Endothelial cell of umbilical vein (primary cell): ENCODE measurements at regions not wholly inside any gene's neighbourhood (a gene's known extent, or its start where the extent isn't known, plus 50 kb on each side); places are given as distances from the start of the nearest gene placed in this dataset.

Source experiments
- BruUV-seq: library from RNA; stranded (reverse); fragments of 400-500 nt; replicated peaks from 2 replicates; lab custom pipeline; 2021; lab: Mats Ljungman, UMichigan
- CTCF ChIA-PET: fragments of 300-600, 350-600 bp; sonication (Branson Sonifier 250); formaldehyde crosslinking; loops from one replicate; lab custom pipeline; 2021; ENCODE audit warnings: antibody characterized with exemption, inconsistent platforms; lab: Charles Lee
- POLR2A ChIA-PET: fragments of 300-600, 350-600 bp; sonication (Branson Sonifier 250); formaldehyde crosslinking; loops from one replicate; lab custom pipeline; 2021; ENCODE audit warnings: antibody characterized with exemption, inconsistent platforms; lab: Charles Lee
- DNase-seq: peaks from one replicate; pipeline ENCODE4 v3.0.0-alpha.2; 2011; ENCODE audit warnings: low read depth, low spot score
- FAIRE-seq: peaks from 2 replicates; lab custom pipeline; 2011; peaks lifted over from hg19 to GRCh38; lab: Jason Lieb, UNC
- H2AFZ ChIP-seq: 2 replicates; pipeline ENCODE4 v1.6.0; 2012; ENCODE audit warnings: low read depth, low read length, control low read depth, inconsistent platforms
- H3K27ac ChIP-seq: 2 replicates; pipeline ENCODE4 v1.5.1; 2011; ENCODE audit warnings: low read depth, mild to moderate bottlenecking, control low read depth, low read length, moderate library complexity; ENCODE audit not compliant: insufficient read depth
- H3K27me3 ChIP-seq, 2 experiments: 2 replicates each; pipeline versions ENCODE4 v1.6.0 to v1.6.1; 2011; ENCODE audit warnings: low read length in 2 of 2, mixed read lengths in 1 of 2; ENCODE audit not compliant: control insufficient read depth in 2 of 2, insufficient read depth in 2 of 2
- H3K36me3 ChIP-seq, 2 experiments: 2 replicates in 1 of 2; 3 replicates in 1 of 2; pipeline ENCODE4 v1.5.1; 2011; ENCODE audit warnings: low read length in 2 of 2, mild to moderate bottlenecking in 1 of 2, moderate library complexity in 1 of 2; ENCODE audit not compliant: control insufficient read depth in 2 of 2, insufficient read depth in 2 of 2; ENCODE audit errors: extremely low read depth in 1 of 2
- H3K4me1 ChIP-seq: 3 replicates; pipeline ENCODE4 v1.5.1; 2011; ENCODE audit warnings: mild to moderate bottlenecking, low read length; ENCODE audit not compliant: control insufficient read depth, insufficient read depth; ENCODE audit errors: extremely low read depth
- H3K4me2 ChIP-seq: 2 replicates; pipeline ENCODE4 v1.6.1; 2011; ENCODE audit warnings: low read length, control low read depth, mixed read lengths; ENCODE audit not compliant: insufficient read depth
- H3K4me3 ChIP-seq, 3 experiments: fragments of 200-600 bp in 1 of 3; sonication (generic), shearing (Covaris generic) in 1 of 3; replicated peaks in 1 of 3; 2 replicates each; pipeline ENCODE4 v1.5.1; 2011 to 2016; ENCODE audit warnings: control low read depth in 3 of 3, low read length in 3 of 3, mild to moderate bottlenecking in 2 of 3, inconsistent platforms in 1 of 3, low read depth in 1 of 3, moderate library complexity in 1 of 3; ENCODE audit not compliant: insufficient read depth in 1 of 3
- H3K79me2 ChIP-seq: 2 replicates; pipeline ENCODE4 v1.6.0; 2012; ENCODE audit warnings: low read length, inconsistent platforms; ENCODE audit not compliant: control insufficient read depth, insufficient read depth
- H3K9ac ChIP-seq: replicated peaks from 2 replicates; pipeline ENCODE3; 2011; ENCODE audit warnings: low read length, control low read depth; ENCODE audit not compliant: insufficient read depth; ENCODE audit errors: extremely low read depth
- H3K9me1 ChIP-seq: replicated peaks from 3 replicates; pipeline ENCODE4 v1.6.0; 2011; ENCODE audit warnings: mild to moderate bottlenecking, low read length; ENCODE audit not compliant: control insufficient read depth, insufficient read depth; ENCODE audit errors: extremely low read depth
- H3K9me3 ChIP-seq: replicated peaks from 2 replicates; pipeline ENCODE4 v1.5.1; 2012; ENCODE audit warnings: low read length, inconsistent platforms; ENCODE audit not compliant: control insufficient read depth, insufficient read depth
- H4K20me1 ChIP-seq: replicated peaks from 2 replicates; pipeline ENCODE3; 2011; ENCODE audit warnings: mild to moderate bottlenecking, low read length; ENCODE audit not compliant: control insufficient read depth, insufficient read depth; ENCODE audit errors: extremely low read depth
- FOS ChIP-seq: IDR thresholded peaks from 2 replicates; pipeline ENCODE4 v1.6.1; 2011; ENCODE audit warnings: mild to moderate bottlenecking, low read length, moderate library complexity, borderline replicate concordance; ENCODE audit not compliant: insufficient read depth
- GATA2 ChIP-seq: IDR thresholded peaks from 2 replicates; pipeline ENCODE4 v1.7.0; 2011; ENCODE audit warnings: low read depth, mild to moderate bottlenecking, moderate library complexity, mixed read lengths, low read length; ENCODE audit not compliant: insufficient read length, insufficient read depth
- JUN ChIP-seq: IDR thresholded peaks from 2 replicates; pipeline ENCODE4 v1.6.1; 2011; ENCODE audit warnings: borderline replicate concordance, low read depth; ENCODE audit not compliant: insufficient read length, insufficient read depth
- MYC ChIP-seq: IDR thresholded peaks from one replicate; pipeline ENCODE4 v1.6.1; 2011; ENCODE audit warnings: mild to moderate bottlenecking, low read depth, low read length
- POLR2A ChIP-seq: IDR thresholded peaks from 2 replicates; pipeline ENCODE4 v1.6.1; 2012; ENCODE audit warnings: low read depth, mild to moderate bottlenecking, control low read depth, low read length
- POLR2AphosphoS5 ChIP-seq: IDR thresholded peaks from 2 replicates; pipeline ENCODE4 v1.6.1; 2012; ENCODE audit warnings: low read depth, mild to moderate bottlenecking, control low read depth, low read length, moderate library complexity; ENCODE audit not compliant: insufficient read depth
- dilution Hi-C: fragments of 300-500 bp; cut with MboI; formaldehyde crosslinking; loops from one replicate; pipeline ENCODE4 v1.15.0; 2019; ENCODE audit warnings: low sequenced_read_pairs; ENCODE audit not compliant: extremely low pct_ligation_motif_present
- intact Hi-C: fragments of 100-400 bp; cut with micrococcal nuclease; formaldehyde crosslinking; loops from one replicate; pipeline ENCODE4 v1.10.0; 2022
- TF ChIP-seq, protein P1 (sequence below): IDR thresholded peaks from 2 replicates; pipeline ENCODE4 v1.6.1; 2011; ENCODE audit not compliant: insufficient read depth, insufficient read length

- CTCF ChIA-PET, result interaction anchor here (1.3 kb wide), 1 partner anchor 9 kb away, joined by 5 read pairs; no protein-coding TSS in a partner anchor
- intact Hi-C loops (no loop called here), dilution Hi-C loops (no loop called here)
- no peaks in the 10 kb centered on the region for H3K9me3 ChIP-seq
- no peak overlapping the region for H3K9ac ChIP-seq
- H3K4me3 ChIP-seq, result no peak overlapping the region
- DNase-seq, result no peak
- H4K20me1 ChIP-seq, result no peaks in the 10 kb centered on the region
- no TSS peak for BruUV-seq
- FAIRE-seq, result no peak
- no peaks in the 10 kb centered on the region for H3K4me1 ChIP-seq
- H3K27me3 ChIP-seq, result no peaks in the 10 kb centered on the region
- TF ChIP-seq POLR2AphosphoS5 (no peak), MYC (no peak), POLR2A (no peak), JUN (no peak), GATA2 (no peak), FOS (no peak)
- TF ChIP-seq, protein P1, sequence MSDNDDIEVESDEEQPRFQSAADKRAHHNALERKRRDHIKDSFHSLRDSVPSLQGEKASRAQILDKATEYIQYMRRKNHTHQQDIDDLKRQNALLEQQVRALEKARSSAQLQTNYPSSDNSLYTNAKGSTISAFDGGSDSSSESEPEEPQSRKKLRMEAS, result no peak
- no peak overlapping the region for H3K4me2 ChIP-seq
- H3K36me3 ChIP-seq, result no peaks in the 10 kb centered on the region
- H3K9me1 ChIP-seq, result no peaks in the 10 kb centered on the region
- POLR2A ChIA-PET, result no interaction called here
- no peak overlapping the region for H3K27ac ChIP-seq
- no peak overlapping the region for H2AFZ ChIP-seq
- H3K79me2 ChIP-seq, result no peaks in the 10 kb centered on the region
Measured at GRCh38 chr6:91087908-91088307, 501.0 kb upstream of the MAP3K7 start.

DNA sequence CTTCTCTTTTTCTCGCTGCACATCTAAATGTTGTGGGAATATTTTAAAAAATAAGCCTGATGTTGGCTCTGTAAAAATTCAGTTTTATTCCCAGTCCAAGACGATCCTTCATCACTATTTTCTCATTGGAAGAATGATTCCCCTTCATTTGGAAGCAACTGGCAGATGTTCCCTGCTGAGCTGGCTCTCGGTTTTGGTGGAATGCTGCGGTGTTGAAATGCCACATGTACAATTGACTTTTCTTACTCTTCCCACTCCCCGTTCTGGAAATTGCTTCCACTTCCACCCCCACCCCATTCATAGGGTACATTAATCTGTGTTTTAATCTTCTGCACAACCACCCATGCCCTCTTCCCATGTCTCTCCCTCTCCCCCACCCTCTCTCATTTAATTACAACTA, 496.3 kb upstream of the MAP3K7 start:
- H3K4me2 ChIP-seq, result no peak overlapping the region
- intact Hi-C loops, result loop anchor here (5.0 kb wide), 2 partner anchors 449 to 1039 kb away; no protein-coding TSS in a partner anchor
- no peak overlapping the region for H3K4me3 ChIP-seq
- no peaks in the 10 kb centered on the region for H3K27me3 ChIP-seq
- ChIA-PET CTCF (interaction anchor here (0.7 to 3.4 kb wide), 3 partner anchors 21 to 1561 kb away, joined by 3 to 26 read pairs (median 3); no protein-coding TSS in a partner anchor), POLR2A (interaction anchor here (0.7 kb wide), 1 partner anchor 10 kb away, joined by 7 read pairs; no protein-coding TSS in a partner anchor)
- dilution Hi-C loops, result no loop called here
- no peak for TF ChIP-seq POLR2AphosphoS5
- H3K9me1 ChIP-seq, result no peaks in the 10 kb centered on the region
- no peaks in the 10 kb centered on the region for H3K79me2 ChIP-seq
- no peaks in the 10 kb centered on the region for H4K20me1 ChIP-seq
- DNase-seq, result no peak
- H3K4me1 ChIP-seq, result no peaks in the 10 kb centered on the region
- no peak for FAIRE-seq
- BruUV-seq, result no TSS peak
- H3K9me3 ChIP-seq, result no peaks in the 10 kb centered on the region
- no peak overlapping the region for H3K9ac ChIP-seq
- H3K36me3 ChIP-seq, result no peaks in the 10 kb centered on the region
- no peak overlapping the region for H3K27ac ChIP-seq
- H2AFZ ChIP-seq, result no peak overlapping the region
